Uterus (tissue), 2 donors: ENCODE measurements at regions not wholly inside any gene's neighbourhood (a gene's known extent, or its start where the extent isn't known, plus 50 kb on each side); places are given as distances from the start of the nearest gene placed in this dataset.

Experiments
- CTCF ChIP-seq, 4 experiments: fragments of 200-600 bp in 2 of 4; fragments of 450-650 bp in 2 of 4; sonication (generic) in 2 of 4; IDR thresholded peaks; one replicate each; pipeline ENCODE4 v1.5.1; 2016 to 2019; ENCODE audit warnings: antibody characterized with exemption in 4 of 4, mild to moderate bottlenecking in 2 of 4, moderate library complexity in 1 of 4
- POLR2A ChIP-seq, 2 donors: fragments of 450-650 bp; IDR thresholded peaks; one replicate each; pipeline ENCODE4 v1.6.1; 2016; ENCODE audit warnings: antibody characterized with exemption in 2 of 2, mild to moderate bottlenecking in 1 of 2, moderate library complexity in 1 of 2

GRCh38 chr17:53475002-53475401 lies 347.7 kb upstream of the KIF2B start:
- TF ChIP-seq CTCF (IDR thresholded peaks at IDR 0.05) (no peak), POLR2A (IDR thresholded peaks at IDR 0.05) (no peak)
